ENCODE measurements at regions not wholly inside any gene's neighbourhood (a gene's known extent, or its start where the extent isn't known, plus 50 kb on each side); places are given as distances from the start of the nearest gene placed in this dataset.

DNA sequence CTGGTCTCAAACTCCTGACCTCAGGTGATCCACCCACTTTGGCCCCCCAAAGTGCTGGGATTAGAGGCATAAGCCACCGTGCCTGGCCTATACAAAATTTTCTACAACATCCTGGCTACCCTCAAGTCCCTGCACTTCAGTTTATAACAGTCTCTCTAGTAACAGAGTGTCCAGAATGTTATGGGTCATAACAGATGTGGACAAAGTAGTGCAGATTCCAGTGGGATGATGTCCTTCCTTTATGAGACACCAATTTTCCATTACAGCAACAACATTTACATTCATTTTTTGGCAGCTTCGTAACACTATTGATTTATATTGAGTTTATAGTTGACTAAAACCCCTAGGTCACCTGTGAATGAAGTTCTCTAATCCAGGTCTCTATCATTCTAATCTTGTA is 429.4 kb upstream of the PTBP2 start:
- Histone ChIP-seq H3K4me3 (no peak overlapping the region), H3K27ac (no peak overlapping the region)

DNA sequence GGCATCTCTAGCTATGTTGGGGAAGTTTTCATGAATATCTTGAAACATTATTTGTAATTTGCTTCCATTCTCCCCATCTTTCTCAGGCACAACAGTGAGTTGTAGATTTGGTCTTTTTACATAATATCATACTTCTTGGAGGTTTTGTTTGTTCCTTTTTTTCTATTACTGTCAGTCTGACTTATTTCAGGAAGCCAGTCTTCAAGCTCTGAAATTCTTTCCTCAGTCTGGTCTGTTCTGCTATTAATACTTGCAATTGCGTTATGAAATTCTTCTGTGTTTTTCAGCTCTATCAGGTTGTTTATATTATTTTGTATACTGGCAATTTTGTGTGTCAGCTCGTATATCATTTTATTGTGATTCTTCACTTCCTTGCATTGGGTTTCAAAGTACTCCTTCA is 424.6 kb upstream of the PTBP2 start:
- H3K27ac ChIP-seq = no peak overlapping the region
- no peak overlapping the region for H3K4me3 ChIP-seq

DNA sequence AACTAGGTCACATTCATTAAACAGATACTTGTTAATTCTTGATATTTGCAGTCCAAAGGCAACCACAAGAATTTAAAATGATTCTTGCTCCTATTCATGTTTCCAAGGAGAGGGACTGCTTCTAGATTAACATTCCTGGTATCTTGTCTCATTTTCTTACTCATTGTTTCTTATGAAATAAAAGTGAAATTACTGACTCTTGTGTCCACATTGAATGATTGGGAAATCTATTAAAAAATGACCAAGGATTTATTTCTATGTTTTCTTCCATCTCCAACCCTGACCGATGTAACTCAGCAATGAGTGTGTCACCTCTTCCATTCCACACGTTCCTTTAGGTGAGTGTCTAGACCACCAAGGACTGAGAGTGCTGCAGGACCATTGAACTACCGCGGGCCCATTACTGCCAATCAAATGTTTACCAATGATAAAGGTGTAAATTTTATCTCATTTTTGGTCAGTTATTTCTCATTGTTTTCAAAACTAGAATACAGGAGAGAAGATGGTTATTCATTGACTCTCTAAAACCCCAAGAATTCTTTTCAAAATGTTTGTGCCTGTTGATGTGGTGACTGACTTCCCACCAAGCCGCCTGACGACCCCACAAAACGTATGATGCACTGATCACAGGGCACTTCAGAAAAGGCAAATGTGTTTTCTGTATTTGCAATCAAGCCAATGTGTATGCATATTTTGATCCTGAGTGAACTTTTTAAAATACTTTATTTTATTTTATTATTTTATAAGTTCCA is 414.6 kb upstream of the PTBP2 start:
- H3K4me3 ChIP-seq = no peak overlapping the region
- H3K27ac ChIP-seq = peak overlapping the region in 1 of 21 experiments; percentile 28

DNA sequence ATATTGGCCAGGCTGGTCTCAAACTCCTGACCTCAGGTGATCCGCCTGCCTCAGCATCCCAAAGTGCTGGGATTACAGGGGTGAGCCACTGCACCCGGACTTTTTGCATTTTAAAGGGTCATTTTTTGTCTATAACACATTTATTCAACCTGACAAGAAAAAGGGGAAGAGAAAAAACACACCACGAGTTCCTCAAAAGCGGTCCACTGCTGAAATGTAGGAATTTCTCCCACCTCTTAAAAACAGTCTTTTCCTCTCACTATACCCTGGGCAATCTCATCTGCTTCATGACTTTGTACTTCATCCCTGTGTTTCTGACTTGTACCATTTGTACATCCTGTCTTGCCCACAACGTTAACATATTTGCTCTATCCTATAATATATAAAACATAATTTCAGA is 413.3 kb upstream of the PTBP2 start:
- Histone ChIP-seq H3K4me3 (no peak overlapping the region), H3K27ac (no peak overlapping the region)

DNA sequence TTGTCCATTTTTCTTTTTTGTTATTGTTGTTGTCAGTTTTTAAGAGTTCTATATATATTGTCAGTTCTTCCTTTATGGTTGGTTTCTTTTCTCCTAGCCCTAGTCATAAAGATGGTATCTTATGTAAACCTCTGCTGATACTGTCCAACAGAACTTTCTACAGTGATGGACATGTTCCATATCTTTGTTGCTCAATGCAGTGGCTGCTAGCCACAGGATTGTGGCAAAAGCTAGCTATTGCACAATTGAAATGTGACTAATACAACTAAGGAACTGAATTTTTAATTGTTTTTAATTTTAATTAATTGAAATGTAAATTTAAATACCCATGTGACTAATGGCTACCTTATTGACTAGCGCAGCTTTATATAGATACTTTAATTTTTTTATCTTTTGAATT is 411.8 kb upstream of the PTBP2 start:
- Histone ChIP-seq H3K27ac (no peak overlapping the region), H3K4me3 (no peak overlapping the region)

DNA sequence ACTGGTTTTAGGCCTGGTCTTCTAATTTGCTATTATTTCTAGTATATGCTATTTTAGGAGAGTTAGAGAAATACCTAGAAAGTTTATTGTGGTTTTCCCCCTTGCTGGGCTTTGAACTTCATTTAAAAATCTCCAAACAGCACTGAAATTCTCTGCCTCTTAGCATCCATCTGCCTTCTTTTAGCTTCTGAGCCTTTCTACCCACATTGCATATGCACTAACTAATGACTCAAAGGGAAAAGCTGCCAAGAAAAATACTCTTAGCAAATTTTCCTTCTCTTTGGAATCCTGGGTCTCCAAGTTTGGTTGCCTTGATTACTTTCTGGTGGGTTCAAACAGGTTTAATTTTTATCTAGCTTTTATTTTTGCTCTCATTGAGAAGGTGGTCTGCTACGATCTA is 408.4 kb upstream of the PTBP2 start:
- Histone ChIP-seq H3K27ac (no peak overlapping the region), H3K4me3 (no peak overlapping the region)

DNA sequence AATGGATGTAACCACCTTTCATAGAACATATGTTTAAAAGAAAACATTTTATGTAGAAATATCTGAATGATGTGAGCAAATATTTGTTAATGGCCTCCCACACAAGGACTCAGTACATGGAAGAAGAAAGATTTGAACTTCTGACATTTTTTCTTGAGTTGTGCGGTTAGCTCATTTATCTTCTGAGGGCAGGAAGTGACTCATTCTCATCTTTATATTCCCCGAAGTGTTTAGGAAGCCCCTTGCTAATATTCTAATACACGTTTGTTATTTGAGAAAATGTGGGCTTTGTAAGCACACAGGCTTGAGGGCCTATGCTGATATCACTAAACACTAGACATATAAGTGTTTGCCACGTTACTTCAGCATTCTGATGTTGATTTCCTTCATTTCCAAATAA is 392.5 kb upstream of the PTBP2 start:
- H3K27ac ChIP-seq = no peak overlapping the region
- H3K4me3 ChIP-seq = no peak overlapping the region

DNA sequence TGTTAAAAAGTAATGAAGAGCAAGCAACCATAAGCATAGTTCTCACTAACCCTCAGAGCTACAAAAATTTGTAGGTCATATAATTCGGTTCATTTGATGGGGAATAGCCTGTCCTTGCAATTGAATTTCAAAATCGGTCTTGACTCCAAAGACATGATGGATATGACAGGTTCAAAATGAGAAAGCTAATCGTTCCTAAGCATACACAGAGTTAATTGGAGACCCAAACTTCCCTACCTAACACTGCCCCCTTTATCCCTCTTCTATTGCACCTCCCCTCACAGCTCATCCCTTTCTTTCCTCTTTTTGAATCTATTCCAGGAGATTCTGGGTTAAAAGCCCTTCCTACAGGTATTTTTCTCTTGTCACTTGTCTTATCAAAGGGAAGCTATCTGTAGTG is 390.0 kb upstream of the PTBP2 start:
- no peak overlapping the region for H3K4me3 ChIP-seq
- H3K27ac ChIP-seq = no peak overlapping the region

DNA sequence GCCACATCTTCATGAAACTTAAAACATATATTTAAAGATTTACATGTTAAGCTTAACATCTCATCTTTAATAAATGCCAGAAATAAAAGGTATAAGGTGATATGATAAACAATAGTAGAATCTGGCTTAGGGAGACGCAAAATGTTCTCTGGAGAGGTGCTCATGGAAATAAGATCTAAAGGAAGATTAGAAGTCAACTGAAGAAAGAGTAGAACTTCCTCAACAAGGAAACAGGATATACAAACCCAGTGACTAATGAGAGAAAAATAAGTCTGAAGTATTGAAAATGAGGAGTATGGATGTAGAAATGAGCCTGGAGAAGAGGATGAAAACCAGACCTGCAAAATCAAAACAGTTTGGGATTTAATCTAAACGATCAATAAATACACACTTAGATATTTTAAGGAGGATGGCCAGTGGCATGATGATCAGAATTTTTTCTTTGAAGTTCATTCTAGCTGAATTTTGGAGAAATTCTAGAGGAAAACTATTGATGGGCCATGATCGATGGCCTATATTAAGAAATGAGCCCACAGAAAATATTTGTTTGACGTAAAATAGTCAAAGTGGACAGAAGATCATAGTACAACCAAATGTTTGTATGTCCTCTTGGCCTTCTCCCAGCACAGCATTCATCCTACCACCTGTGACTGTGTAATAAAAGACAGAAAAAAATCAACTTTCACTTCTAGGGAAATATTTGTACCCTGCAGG is 387.9 kb upstream of the PTBP2 start:
- Histone ChIP-seq H3K27ac (no peak overlapping the region), H3K4me3 (no peak overlapping the region)

DNA sequence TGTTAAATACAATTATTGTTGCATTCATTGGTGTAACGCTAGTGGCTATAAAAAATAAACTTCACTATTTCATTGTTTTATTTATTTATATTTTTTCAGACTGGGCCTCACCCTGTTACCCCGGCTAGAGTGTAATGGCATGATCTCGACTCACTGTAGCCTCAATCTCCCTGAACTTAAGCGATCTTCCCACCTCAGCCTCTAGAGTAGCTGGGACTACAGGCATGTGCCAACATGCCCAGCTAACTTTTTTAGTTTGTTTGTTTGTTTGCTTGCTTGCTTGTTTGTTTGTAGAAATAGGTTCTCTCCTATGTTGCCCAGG is 387.4 kb upstream of the PTBP2 start:
- H3K27ac ChIP-seq = no peak overlapping the region
- H3K4me3 ChIP-seq = no peak overlapping the region

DNA sequence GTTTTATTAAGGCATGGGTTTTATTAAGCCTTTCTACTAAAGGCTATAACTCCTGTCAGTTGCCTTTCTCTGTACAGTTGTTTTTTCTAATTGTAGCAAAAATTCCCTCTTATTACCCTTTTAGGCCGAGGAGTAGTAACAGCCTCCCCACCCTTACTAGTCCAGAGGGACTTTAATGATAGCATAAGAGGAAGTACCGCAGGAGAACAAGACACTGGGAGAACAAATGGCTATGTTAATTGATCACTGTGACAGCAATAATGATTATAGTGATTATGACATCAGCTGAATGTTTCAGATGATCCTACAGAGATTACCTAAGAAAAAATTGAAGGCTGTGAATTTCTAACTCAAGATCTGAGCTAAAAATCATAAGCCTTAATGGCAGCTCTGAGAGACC is 383.0 kb upstream of the PTBP2 start:
- Histone ChIP-seq H3K27ac (no peak overlapping the region), H3K4me3 (no peak overlapping the region)

DNA sequence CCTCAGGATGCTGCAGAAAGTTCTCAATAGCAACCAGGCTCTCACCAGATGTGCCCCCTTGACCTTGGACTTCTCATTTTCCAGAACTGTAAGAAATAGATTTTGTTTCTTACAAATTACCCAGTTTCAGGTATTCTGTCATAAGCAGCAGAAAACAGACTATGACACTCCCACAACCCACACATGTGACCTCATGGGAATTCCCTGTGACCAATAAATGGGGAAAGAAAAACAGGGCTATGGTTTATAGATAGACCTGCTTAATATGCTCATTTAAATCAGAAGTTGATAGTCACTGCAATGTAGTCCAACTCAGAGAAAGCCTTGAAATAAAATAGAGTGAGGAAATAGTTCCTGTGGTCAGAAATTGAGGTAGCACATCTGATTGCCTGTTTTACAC is 380.9 kb upstream of the PTBP2 start:
- Histone ChIP-seq H3K27ac (no peak overlapping the region), H3K4me3 (no peak overlapping the region)

DNA sequence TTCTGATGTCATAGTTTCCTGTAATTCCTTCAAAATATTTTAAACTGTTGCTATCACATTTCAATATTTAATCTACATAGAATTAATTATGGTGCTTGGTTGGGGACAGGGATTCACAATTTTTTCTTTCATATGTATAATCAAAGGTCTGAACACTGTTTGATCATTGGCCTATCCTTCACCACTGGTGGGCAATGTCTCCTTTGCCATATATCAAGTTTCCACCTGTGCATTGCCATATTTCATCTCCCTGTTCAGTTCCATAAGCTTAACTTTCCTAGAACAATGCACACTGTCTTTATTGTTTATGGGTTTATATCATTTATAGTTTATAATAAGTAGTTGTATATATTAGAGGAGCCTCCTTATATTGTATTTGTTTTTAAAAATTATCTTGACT is 374.9 kb upstream of the PTBP2 start:
- Histone ChIP-seq H3K4me3 (no peak overlapping the region), H3K27ac (no peak overlapping the region)

DNA sequence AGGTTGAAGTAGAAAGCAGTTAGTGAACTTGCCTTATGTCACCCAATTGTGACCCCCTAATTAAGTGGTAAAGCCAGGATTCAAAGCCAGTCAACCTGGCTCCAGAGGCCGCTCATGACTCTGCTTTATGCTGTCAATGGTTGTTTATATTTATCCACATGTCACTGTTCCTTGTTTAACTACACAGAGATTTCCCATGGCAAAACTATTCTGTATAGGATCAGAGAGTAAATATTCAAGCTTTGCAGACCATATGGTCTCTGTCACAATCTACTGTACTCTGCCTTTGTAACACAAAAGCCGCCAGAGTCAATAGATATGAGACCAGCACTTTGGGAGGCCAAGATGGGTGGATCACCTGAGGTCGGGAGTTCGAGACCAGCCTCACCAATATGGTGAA is 371.7 kb upstream of the PTBP2 start:
- H3K27ac ChIP-seq = no peak overlapping the region
- no peak overlapping the region for H3K4me3 ChIP-seq

DNA sequence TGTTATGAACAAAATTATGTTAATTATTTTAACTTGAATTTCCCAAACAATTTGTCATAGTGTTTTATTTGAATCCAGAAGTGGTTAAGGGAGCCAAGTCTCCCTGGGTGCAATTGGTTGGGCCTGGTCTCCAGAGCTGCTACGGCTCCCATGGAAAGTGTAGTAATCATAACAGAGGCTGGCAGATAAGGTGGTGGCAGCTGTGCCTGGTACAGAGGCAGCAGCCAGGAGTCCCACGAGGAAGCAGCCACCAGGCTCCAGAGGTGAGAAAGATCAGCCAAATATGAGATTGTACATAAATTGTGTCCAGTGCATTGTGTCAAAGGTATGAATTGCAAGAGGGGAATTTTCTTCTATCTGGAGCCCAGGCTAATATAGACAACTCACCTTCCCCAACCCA is 368.9 kb upstream of the PTBP2 start:
- H3K4me3 ChIP-seq = no peak overlapping the region
- no peak overlapping the region for H3K27ac ChIP-seq

DNA sequence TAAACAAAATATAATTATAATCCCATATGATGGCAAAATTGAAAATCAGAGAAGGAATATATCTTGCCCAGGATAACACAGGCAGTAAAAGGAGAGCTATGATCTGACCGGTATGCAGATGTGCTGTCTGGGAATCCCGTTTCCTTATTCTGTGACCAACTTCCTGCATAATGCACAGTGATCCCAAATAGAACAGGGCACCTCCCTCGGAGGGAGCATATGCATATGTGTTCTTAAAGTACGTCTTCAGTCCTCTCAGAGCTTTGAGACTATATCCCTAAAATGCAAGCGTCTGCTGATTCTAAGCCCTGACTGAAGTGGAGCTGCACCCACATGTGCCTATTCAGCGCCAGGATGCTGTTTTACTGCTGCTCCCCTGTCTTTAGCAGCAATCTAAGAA is 366.1 kb upstream of the PTBP2 start:
- Histone ChIP-seq H3K27ac (no peak overlapping the region), H3K4me3 (no peak overlapping the region)

DNA sequence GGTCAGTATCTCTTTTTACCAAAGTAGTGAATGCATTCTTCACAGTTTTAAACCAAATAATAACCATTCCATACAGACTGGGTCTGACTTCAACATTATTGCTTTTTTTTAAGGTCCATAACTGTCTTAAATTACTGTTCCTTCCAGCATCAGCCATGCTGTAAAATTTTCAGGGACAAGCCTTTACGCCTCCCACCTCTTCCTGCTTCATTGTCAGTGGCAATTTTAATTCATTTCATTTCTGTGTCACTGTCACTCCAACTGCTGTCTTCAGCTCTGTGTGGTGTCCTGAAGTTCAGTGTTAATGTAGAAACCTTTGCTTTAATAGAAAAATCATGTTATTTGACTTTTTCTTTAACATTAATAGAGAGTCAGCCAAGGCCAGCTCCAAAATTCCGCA is 365.6 kb upstream of the PTBP2 start:
- no peak overlapping the region for H3K4me3 ChIP-seq
- H3K27ac ChIP-seq = no peak overlapping the region

DNA sequence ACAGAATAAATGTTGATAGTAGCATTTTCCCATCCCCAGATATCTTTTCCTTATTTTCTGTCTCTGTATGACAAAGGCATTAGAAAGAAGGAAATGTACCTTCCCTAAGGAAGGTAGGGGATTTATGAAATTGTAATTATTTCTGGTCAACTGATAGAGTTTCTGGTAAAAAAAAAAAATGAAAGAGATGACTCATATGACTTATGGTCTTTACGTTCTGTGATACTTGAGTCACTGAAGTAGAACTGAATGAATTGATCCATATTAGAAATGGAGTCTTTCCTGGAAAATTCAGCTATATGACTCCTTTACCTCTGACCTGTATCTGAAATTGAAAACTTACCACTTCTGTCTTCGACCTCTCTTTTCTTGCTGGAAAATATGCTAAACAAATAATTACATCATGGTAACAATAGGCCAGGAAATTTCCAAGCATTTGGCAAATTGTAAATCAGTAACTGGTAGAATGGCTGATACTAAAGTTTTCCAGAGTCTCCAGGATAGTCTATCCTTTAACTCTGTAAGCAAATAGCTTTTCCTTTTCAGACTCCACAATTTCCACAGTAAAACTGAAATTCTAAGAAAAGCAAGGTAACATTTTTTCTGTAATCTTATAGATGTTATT is 364.3 kb upstream of the PTBP2 start:
- H3K4me3 ChIP-seq = no peak overlapping the region
- no peak overlapping the region for H3K27ac ChIP-seq

DNA sequence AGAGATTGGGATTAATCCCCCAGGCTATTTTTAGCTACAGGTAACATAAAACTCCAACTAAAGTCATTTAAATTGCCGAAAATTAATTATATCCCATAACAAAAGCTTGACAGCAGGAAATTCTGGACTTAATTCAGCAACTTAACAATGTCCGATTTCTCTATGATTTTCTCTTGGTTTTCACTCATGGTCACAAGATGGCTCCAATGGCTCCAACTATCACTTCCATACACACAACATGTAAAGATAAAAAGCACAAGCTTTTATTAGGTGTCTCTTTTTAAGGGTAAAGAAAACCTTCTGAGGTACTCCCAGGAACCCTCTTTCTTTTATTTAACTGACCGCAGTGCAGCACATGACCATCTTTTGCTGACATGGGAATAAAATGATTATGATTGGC is 363.5 kb upstream of the PTBP2 start:
- Histone ChIP-seq H3K4me3 (no peak overlapping the region), H3K27ac (no peak overlapping the region)

DNA sequence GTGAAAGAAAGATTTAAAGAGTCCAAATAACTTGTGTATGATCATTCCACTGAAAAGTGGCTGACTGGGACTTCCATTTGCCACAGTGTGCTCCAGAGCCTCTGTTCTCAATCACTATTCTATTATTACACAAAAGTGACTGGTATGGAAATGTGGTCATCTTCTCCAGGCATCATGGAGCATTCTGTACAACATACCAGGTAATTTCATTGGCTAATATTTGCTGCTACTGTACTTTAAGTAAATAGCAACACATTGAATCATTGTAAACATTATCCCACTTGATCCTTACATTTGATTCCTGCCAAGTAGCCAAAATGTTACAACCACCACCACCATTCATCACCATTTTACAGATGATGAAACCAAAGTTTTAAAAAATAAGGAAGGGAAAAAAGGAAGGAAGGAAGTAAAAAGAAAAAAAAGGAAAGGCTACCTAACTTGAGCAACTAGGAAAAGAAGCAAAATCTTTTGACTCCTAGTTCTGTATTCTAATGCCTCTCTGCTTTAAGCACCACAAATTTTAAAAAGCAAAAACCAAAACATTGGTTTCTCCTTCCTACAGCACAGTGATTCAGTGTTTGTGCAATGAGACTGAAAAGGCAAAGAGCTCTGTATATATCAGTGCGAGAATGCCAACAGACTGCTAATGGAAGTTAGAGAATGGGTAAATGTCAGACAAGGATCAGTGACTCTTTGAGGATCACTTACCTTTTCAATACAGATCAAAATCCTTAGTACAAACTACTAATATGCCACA is 361.4 kb upstream of the PTBP2 start:
- no peak overlapping the region for H3K4me3 ChIP-seq

More for the DNA sequence above, 361.4 kb upstream of the PTBP2 start:
- H3K27ac ChIP-seq = no peak overlapping the region

Data from skin epidermis (tissue), 12 donors.